Vagina (tissue), 2 donors: ENCODE measurements at regions not wholly inside any gene's neighbourhood (a gene's known extent, or its start where the extent isn't known, plus 50 kb on each side); places are given as distances from the start of the nearest gene placed in this dataset.

Experiments used
- POLR2AphosphoS5 ChIP-seq, 2 donors: sonication (generic); formaldehyde crosslinking; IDR thresholded peaks; one replicate each; pipeline ENCODE4 v1.9.0; 2017; ENCODE audit warnings: antibody characterized with exemption in 2 of 2, mild to moderate bottlenecking in 2 of 2, low read depth in 1 of 2; ENCODE audit not compliant: insufficient read depth in 1 of 2
- TF ChIP-seq, protein P1 (sequence below), 3 experiments: fragments of 450-650 bp in 2 of 3; fragments of 200-600 bp in 1 of 3; sonication (generic) in 1 of 3; IDR thresholded peaks; one replicate each; pipeline ENCODE4 v1.5.1; 2017 to 2019; ENCODE audit warnings: antibody characterized with exemption in 3 of 3, mild to moderate bottlenecking in 2 of 3, moderate library complexity in 2 of 3

DNA sequence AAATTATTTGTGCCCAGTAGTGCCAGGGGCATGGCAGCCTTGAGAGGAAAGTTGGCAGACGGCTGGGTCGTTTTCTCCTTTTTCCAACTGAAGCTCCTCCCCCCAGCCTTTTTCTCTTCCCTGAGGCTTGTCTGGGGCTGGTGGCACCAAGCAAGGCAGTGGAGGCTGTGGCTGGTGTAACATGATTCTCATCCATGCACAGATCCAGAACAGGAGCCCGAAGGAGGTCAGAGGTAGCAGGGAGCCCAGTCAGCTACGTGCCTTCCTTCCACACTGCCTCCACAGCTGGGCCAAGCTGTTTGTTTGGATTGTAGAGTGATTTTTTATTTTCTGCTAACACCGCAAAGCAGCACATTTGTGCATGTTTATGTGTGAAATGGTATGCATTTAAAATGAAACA lies 170.3 kb upstream of the MGAT5 start:
- TF ChIP-seq, protein P1, sequence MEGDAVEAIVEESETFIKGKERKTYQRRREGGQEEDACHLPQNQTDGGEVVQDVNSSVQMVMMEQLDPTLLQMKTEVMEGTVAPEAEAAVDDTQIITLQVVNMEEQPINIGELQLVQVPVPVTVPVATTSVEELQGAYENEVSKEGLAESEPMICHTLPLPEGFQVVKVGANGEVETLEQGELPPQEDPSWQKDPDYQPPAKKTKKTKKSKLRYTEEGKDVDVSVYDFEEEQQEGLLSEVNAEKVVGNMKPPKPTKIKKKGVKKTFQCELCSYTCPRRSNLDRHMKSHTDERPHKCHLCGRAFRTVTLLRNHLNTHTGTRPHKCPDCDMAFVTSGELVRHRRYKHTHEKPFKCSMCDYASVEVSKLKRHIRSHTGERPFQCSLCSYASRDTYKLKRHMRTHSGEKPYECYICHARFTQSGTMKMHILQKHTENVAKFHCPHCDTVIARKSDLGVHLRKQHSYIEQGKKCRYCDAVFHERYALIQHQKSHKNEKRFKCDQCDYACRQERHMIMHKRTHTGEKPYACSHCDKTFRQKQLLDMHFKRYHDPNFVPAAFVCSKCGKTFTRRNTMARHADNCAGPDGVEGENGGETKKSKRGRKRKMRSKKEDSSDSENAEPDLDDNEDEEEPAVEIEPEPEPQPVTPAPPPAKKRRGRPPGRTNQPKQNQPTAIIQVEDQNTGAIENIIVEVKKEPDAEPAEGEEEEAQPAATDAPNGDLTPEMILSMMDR (IDR thresholded peaks at IDR 0.05) = no peak
- no peak for TF ChIP-seq POLR2AphosphoS5 (IDR thresholded peaks at IDR 0.05; ENCODE audit: insufficient read depth in 1 of 2, low read depth in 1 of 2)
